Suprapubic skin (tissue), 3 donors: ENCODE measurements at regions not wholly inside any gene's neighbourhood (a gene's known extent, or its start where the extent isn't known, plus 50 kb on each side); places are given as distances from the start of the nearest gene placed in this dataset.

Experiments
- EP300 ChIP-seq: sonication (generic); formaldehyde crosslinking; IDR thresholded peaks from one replicate; pipeline ENCODE4 v1.6.1; 2017; ENCODE audit warnings: antibody characterized with exemption
- POLR2A ChIP-seq, 2 donors: fragments of 450-650 bp; IDR thresholded peaks; one replicate each; pipeline ENCODE4 v1.6.1; 2017; ENCODE audit warnings: antibody characterized with exemption in 2 of 2, mild to moderate bottlenecking in 2 of 2, moderate library complexity in 2 of 2
- TF ChIP-seq, protein P1 (sequence below), 2 donors: fragments of 200-600 bp in 1 of 2; fragments of 450-650 bp in 1 of 2; sonication (generic) in 1 of 2; IDR thresholded peaks; one replicate each; pipeline ENCODE4 v1.5.1; 2016 to 2019; ENCODE audit warnings: antibody characterized with exemption in 2 of 2, mild to moderate bottlenecking in 1 of 2, moderate library complexity in 1 of 2

DNA sequence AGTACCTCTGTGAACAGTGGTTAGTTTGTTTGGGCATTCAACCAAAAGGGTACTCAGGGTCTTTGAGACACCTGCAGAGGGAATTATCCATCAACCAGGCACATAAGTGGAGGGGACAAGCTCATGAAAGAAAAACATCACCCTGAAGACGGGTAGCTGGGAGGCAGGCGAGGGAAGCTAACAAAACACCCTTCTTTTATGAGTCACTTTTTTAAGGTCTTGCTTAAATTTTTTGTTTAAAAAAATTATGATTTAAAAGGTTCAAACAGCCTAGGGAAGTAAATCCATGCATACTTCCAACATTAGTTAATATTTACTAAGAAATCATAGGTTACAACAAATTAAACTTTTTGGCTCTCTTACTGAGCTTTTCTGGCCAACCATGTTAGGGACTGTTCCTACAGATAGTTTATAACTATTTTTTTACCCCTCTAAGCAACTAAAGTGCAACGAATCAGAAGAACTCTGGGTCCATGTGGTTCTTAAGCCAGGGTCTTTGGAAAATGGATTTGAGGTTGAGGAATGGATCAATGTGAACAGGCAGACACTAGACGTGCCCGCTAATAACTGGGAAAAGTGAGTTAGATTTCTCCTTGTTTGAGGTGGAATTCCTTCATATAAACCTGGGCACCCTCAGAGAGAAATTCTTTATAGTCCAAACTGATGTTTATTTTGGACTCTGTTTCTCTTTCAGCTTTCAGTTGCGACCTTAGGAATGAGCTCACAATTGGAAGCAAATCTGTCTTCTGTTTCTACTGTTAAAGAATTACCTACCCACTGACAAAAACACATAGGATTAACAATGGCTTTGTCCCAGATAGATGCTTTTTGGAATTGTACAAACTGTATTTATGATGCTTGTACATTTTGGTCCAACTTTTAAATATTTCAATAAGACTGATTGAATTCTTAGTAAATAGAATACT, 123.0 kb downstream of the LYPLAL1 start:
- TF ChIP-seq, protein P1, sequence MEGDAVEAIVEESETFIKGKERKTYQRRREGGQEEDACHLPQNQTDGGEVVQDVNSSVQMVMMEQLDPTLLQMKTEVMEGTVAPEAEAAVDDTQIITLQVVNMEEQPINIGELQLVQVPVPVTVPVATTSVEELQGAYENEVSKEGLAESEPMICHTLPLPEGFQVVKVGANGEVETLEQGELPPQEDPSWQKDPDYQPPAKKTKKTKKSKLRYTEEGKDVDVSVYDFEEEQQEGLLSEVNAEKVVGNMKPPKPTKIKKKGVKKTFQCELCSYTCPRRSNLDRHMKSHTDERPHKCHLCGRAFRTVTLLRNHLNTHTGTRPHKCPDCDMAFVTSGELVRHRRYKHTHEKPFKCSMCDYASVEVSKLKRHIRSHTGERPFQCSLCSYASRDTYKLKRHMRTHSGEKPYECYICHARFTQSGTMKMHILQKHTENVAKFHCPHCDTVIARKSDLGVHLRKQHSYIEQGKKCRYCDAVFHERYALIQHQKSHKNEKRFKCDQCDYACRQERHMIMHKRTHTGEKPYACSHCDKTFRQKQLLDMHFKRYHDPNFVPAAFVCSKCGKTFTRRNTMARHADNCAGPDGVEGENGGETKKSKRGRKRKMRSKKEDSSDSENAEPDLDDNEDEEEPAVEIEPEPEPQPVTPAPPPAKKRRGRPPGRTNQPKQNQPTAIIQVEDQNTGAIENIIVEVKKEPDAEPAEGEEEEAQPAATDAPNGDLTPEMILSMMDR (IDR thresholded peaks at IDR 0.05) = no peak
- TF ChIP-seq EP300 (no peak), POLR2A (IDR thresholded peaks at IDR 0.05) (no peak)
